ENCODE measurements at regions not wholly inside any gene's neighbourhood (a gene's known extent, or its start where the extent isn't known, plus 50 kb on each side); places are given as distances from the start of the nearest gene placed in this dataset.

GRCh38 chr12:125284945-125285685, 219.9 kb downstream of the AACS start:
- TF ChIP-seq CBFB (CRISPR knock-in tag; IDR thresholded peaks at IDR 0.05; ENCODE audit: low read depth), result no peak
- TF ChIP-seq, protein P1, sequence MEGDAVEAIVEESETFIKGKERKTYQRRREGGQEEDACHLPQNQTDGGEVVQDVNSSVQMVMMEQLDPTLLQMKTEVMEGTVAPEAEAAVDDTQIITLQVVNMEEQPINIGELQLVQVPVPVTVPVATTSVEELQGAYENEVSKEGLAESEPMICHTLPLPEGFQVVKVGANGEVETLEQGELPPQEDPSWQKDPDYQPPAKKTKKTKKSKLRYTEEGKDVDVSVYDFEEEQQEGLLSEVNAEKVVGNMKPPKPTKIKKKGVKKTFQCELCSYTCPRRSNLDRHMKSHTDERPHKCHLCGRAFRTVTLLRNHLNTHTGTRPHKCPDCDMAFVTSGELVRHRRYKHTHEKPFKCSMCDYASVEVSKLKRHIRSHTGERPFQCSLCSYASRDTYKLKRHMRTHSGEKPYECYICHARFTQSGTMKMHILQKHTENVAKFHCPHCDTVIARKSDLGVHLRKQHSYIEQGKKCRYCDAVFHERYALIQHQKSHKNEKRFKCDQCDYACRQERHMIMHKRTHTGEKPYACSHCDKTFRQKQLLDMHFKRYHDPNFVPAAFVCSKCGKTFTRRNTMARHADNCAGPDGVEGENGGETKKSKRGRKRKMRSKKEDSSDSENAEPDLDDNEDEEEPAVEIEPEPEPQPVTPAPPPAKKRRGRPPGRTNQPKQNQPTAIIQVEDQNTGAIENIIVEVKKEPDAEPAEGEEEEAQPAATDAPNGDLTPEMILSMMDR (IDR thresholded peaks at IDR 0.05), result no peak
